Endodermal cell (in vitro differentiated cells): ENCODE measurements at regions not wholly inside any gene's neighbourhood (a gene's known extent, or its start where the extent isn't known, plus 50 kb on each side); places are given as distances from the start of the nearest gene placed in this dataset.
A peak's percentile ranks its signal among the peaks of the same experiment; 100 is the strongest.

Source experiments
- DNase-seq: peaks from one replicate; pipeline ENCODE4 v3.0.0-alpha.2; 2017
- H3K27ac ChIP-seq: 2 replicates; pipeline ENCODE4 v1.5.1; 2013; ENCODE audit warnings: mild to moderate bottlenecking, low read depth, low read length, moderate library complexity
- H3K27me3 ChIP-seq: 2 replicates; pipeline ENCODE4 v1.6.1; 2013; ENCODE audit warnings: mild to moderate bottlenecking, low read length, moderate library complexity; ENCODE audit not compliant: insufficient read depth, control insufficient read depth, poor library complexity, severe bottlenecking
- H3K36me3 ChIP-seq: 2 replicates; pipeline ENCODE4 v1.7.0; 2013; ENCODE audit warnings: mild to moderate bottlenecking, low read length, moderate library complexity; ENCODE audit not compliant: control insufficient read depth, insufficient read depth
- H3K4me1 ChIP-seq: one replicate; pipeline ENCODE4 v1.7.0; 2013; ENCODE audit warnings: low read length; ENCODE audit not compliant: control insufficient read depth, insufficient read depth
- H3K4me3 ChIP-seq: 2 replicates; pipeline ENCODE4 v1.5.1; 2013; ENCODE audit warnings: mild to moderate bottlenecking, low read length, moderate library complexity
- H3K9ac ChIP-seq: 2 replicates; pipeline ENCODE4 v1.6.1; 2013; ENCODE audit warnings: mild to moderate bottlenecking, low read length, moderate library complexity; ENCODE audit not compliant: poor library complexity, severe bottlenecking; ENCODE audit errors: extremely low read depth
- H3K9me3 ChIP-seq: 2 replicates; pipeline ENCODE4 v1.6.1; 2013; ENCODE audit warnings: mild to moderate bottlenecking, low read length, moderate library complexity; ENCODE audit not compliant: control insufficient read depth
- H3K27ac Mint-ChIP-seq: 2 replicates; pipeline ENCODE4 v1.8.0; 2020; ENCODE audit warnings: mixed read lengths
- H3K27me3 Mint-ChIP-seq: 2 replicates; pipeline ENCODE4 v1.8.0; 2021; ENCODE audit warnings: mild to moderate bottlenecking, mixed read lengths; ENCODE audit not compliant: insufficient read depth
- H3K36me3 Mint-ChIP-seq: 2 replicates; pipeline ENCODE4 v1.8.0; 2020; ENCODE audit warnings: low read depth, mixed read lengths
- H3K4me1 Mint-ChIP-seq: 2 replicates; pipeline ENCODE4 v1.8.0; 2020; ENCODE audit warnings: mixed read lengths
- H3K4me3 Mint-ChIP-seq: 2 replicates; pipeline ENCODE4 v1.8.0; 2020; ENCODE audit warnings: mild to moderate bottlenecking, moderate library complexity, mixed read lengths
- H3K9me3 Mint-ChIP-seq: 2 replicates; pipeline ENCODE4 v1.8.0; 2020; ENCODE audit warnings: mild to moderate bottlenecking, mixed read lengths
- CTCF ChIP-seq: fragments of 200-600 bp; sonication (generic); conservative IDR thresholded peaks from 2 replicates; pipeline ENCODE4 v1.5.0; 2021; ENCODE audit warnings: antibody characterized with exemption, mild to moderate bottlenecking
- WGBS, 2 experiments: methylation state at CpG; one replicate each; pipeline versions ENCODE4 v1.1.5 to v1.1.7; 2013; ENCODE audit warnings: missing lambda C conversion rate in 2 of 2, mixed read lengths in 1 of 2; ENCODE audit not compliant: insufficient coverage in 1 of 2, insufficient read length in 1 of 2; 5-methylcytosine and 5-hydroxymethylcytosine counted together

GRCh38 chr5:91499943-91500531 lies 116.9 kb upstream of the ARRDC3 start:
- H3K4me1 Mint-ChIP-seq = peaks cover 14% of the 10 kb centered on the region
- peaks cover 7% of the 10 kb centered on the region for H3K4me1 ChIP-seq
- peaks cover 11% of the 10 kb centered on the region for H3K27me3 ChIP-seq
- H3K27ac Mint-ChIP-seq = no peak overlapping the region
- H3K27ac ChIP-seq = no peak overlapping the region
- no peak overlapping the region for H3K4me3 Mint-ChIP-seq
- no peak overlapping the region for H3K9ac ChIP-seq
- H3K9me3 ChIP-seq = no peaks in the 10 kb centered on the region
- peak; percentile 88 for TF ChIP-seq CTCF
- no peaks in the 10 kb centered on the region for H3K36me3 ChIP-seq
- H3K9me3 Mint-ChIP-seq = no peaks in the 10 kb centered on the region
- H3K36me3 Mint-ChIP-seq = no peaks in the 10 kb centered on the region
- DNase-seq = no peak
- 0% methylated on average over 1 to 2 of the region's 2 CpGs for WGBS, 2 experiments
- H3K27me3 Mint-ChIP-seq = peaks cover 10% of the 10 kb centered on the region
- no peak overlapping the region for H3K4me3 ChIP-seq

GRCh38 chr5:91495699-91496098 lies 112.6 kb upstream of the ARRDC3 start:
- Mint-ChIP-seq H3K4me1 (peaks cover 21% of the 10 kb centered on the region), H3K27me3 (peaks cover 10% of the 10 kb centered on the region), H3K27ac (no peak overlapping the region), H3K4me3 (no peak overlapping the region), H3K36me3 (no peaks in the 10 kb centered on the region), H3K9me3 (no peaks in the 10 kb centered on the region)
- Histone ChIP-seq H3K4me1 (peaks cover 8% of the 10 kb centered on the region), H3K36me3 (no peaks in the 10 kb centered on the region), H3K4me3 (no peak overlapping the region), H3K27me3 (peaks cover 11% of the 10 kb centered on the region), H3K9ac (no peak overlapping the region), H3K9me3 (no peaks in the 10 kb centered on the region), H3K27ac (no peak overlapping the region)
- DNase-seq = peak; percentile 56
- TF ChIP-seq CTCF = no peak
- WGBS, 2 experiments = 83 to 87% methylated on average over 1 to 2 of the region's 2 CpGs

- Histone ChIP-seq H3K27me3 (peaks cover 11% of the 10 kb centered on the region), H3K4me3 (no peak overlapping the region), H3K9me3 (no peaks in the 10 kb centered on the region), H3K4me1 (peaks cover 8% of the 10 kb centered on the region), H3K36me3 (no peaks in the 10 kb centered on the region), H3K27ac (no peak overlapping the region), H3K9ac (no peak overlapping the region)
- no peak overlapping the region for H3K4me3 Mint-ChIP-seq
- H3K27ac Mint-ChIP-seq = no peak overlapping the region
- H3K9me3 Mint-ChIP-seq = no peaks in the 10 kb centered on the region
- peaks cover 19% of the 10 kb centered on the region for H3K4me1 Mint-ChIP-seq
- no peak for TF ChIP-seq CTCF
- WGBS, 2 experiments = 72 to 90% methylated on average over 1 to 4 of the region's 4 CpGs
- no peaks in the 10 kb centered on the region for H3K36me3 Mint-ChIP-seq
- peaks cover 10% of the 10 kb centered on the region for H3K27me3 Mint-ChIP-seq
- no peak for DNase-seq
Measured at GRCh38 chr5:91494447-91494996, 111.4 kb upstream of the ARRDC3 start.
